Retina (tissue), 1 donor: ENCODE measurements at regions not wholly inside any gene's neighbourhood (a gene's known extent, or its start where the extent isn't known, plus 50 kb on each side); places are given as distances from the start of the nearest gene placed in this dataset.
"Not testable (repeated sequence)": the region's sequence is repeated elsewhere in the genome, so short reads cannot be mapped to it uniquely, and the experiment has no call there.

Experiments
- DNase-seq: peaks from one replicate; pipeline ENCODE4 v3.0.0-alpha.2; 2016

DNA sequence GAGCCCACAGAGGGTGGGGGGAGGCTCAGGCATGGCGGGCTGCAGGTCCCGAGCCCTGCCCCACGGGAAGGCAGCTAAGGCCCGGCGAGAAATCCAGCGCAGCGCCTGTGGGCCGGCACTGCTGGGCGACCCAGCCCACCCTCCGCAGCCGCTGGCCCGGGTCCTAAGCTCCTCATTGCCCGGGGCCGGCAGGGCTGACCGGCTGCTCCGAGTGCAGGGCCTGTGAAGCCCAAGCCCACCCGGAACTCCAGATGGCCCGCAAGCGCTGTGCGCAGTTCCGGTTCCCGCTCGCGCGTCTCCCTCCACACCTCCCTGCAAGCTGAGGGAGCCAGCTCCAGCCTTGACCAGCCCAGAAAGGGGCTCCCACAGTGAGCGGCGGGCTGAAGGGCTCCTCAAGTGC lies 129.8 kb upstream of the CADM1 start:
- DNase-seq, result not testable (repeated sequence)

DNA sequence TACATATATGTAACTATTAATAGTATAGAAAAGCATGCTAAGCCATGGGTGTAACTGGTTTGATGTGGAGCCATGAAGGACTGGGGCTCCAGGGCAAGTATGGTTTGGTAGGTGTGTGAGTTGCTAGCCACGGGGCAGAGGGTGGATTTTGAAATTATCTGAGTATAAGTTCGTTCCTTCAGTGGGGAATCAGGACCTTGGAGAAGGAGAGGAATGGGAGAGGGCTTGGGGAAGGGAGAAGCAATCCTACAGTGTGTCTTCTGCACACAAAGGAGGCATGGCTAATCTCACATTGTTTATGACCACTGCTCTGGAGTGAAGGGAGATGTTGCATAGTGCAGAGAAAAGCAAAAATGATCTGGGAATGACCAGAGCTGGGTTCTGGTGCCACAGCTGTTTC lies 127.8 kb upstream of the CADM1 start:
- DNase-seq, result no peak

DNA sequence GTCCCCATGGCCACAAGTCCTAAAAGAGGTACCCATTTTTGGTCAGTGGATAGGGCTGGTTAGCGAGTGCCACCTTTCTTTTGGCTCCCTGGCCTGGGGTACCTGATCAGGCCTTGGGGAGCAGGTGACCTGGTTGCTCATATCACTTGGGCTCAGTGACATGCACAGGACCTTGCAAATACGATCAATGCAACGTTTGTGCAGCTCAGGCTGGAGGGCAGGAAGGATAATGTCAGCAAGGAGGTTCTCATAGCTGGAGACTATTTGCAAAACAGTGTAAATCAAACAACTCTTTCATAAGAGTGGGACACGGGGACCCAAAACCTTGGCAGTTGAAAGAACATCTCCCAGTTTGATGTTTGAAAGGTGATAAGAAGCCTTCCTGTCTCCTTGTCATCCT lies 127.4 kb upstream of the CADM1 start:
- DNase-seq, result no peak

DNA sequence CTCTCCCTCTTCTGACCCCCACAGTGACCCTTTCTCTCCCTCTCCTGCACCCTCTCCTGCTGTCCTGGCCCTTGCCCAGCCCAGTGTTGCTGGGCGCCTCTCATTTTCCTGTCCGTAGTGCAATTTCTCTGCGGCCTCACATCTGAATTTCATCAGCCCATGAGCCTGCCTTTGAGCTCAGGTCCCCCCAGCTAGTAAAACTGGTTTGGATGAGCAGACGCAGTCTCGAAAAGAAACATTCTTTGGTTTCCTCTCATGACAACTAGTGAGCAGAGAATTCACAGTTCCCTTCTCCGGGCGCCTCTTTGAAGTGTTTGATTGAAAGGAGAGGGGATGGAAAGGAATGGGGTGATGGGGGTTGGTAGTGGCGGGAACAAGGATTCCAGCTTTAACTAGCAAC lies 126.0 kb upstream of the CADM1 start:
- DNase-seq, result peak; percentile 36

DNA sequence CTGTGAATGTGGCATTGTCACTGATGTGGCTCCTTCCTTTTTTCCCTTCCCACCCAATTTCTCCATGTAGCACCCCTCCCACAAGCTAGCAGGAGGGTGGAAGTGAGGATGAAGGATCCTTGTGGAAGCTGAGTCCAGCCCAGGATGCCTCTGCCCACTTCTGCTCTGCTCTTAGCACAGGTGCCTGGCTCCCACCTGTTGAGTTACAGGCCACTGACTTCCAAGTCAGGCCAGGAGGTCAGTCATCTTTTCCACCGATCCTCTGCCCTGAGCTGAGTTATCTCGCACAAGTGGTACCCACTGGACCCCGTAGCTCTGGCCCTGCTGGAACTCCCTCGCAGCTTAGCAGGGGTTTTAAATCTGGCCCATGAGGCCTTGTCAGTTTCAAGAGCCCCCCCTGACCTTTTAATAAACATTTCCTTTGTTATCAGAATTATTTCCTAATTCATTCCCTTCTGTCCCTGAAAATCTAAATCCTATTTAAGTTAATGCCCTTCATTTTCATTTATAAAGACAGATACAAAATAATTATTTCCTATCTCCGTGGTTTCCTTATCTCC lies 125.3 kb upstream of the CADM1 start:
- DNase-seq, result no peak

DNA sequence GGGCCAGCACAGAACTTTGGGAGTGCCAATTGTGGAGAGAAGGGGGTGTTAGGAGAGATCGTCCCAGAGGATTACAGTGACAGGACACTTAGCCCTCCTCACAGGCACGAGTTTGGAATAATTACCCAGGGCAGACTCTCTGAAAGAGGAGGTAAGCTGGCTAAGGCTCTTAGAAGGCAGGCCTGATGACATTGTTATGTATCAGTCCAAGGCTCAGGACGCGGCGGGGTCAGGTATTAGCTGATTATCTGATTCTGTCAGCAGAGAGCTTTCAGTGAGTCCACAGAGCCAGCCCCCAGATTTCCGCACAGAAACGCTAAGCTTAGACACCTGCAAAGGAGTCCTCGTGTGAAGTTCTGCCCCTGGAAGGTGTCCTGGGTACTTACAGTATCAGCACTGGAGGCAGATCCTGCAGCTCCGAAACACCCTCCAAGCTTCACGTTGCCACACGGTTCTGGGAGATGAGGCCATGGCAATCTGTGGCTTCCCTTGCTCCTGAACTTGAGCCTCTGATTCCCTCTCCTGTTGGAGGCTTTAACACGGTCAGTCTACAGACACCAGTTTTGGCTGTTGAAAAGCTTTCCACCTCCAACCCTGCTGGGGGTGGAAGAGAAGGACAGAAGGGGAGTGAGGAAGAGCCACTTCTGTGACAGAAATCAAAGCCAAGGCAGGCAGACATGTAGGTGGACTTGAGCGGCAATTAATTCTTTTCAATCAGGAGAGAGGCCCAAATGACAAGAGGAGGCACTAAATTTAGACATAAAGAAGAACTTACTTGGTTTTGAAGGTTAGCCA lies 123.6 kb upstream of the CADM1 start:
- DNase-seq, result no peak

DNA sequence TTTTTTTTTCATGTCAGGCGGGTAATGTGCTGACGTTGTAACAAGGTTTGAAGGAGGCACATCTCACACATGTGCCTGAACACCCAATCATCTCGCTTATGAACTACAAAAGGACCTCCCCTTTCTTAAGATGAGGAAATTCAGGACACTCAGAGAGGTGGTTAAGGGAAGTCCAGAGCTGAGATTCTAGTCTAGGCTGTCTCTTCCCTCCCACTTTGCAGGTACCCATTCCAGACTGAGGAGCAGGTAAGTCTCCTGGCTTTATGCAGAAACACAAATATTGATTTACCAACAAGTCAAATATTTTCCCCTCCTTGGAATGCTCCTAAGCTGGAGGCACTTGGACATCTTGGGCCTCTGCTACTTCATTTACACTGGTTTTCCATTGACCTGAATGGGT lies 122.9 kb upstream of the CADM1 start:
- no peak for DNase-seq

DNA sequence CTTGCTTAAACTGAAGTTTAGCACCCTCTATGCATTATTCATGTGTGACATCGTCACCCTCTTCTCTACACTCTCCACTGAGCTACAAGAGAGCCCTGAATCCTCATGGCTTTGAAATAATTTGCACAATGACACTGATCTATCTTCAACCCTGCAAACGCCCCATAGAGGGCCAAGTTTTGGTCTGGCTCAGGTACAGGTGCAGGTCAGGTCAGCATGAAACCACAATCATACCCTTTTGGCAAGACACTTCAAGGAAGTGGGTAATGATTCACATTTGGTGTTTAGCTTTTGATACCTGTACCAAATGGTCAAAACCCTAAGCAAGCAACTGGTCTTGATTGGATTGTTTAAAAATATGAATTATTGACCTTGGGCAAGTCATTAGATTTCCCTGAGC lies 122.2 kb upstream of the CADM1 start:
- no peak for DNase-seq

DNA sequence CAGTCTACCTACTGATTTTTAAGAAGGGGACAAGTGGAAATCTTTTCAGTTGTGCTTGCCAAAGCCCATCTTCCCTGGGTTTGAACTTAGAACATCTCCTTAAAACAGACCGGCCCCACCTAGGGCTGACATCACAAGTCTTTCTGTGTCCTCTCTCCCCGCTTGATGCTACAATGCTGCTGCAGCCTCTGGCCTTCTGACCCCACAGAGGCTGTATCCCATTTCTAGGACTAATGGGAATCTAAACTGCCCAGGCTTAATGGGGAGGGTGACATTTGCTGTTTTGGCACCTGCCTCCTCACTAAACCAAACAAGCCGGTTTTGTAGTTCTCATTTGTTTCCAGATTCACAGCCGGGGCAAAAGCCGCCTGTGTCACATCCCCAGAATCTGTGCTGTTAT lies 121.3 kb upstream of the CADM1 start:
- peak; percentile 35 for DNase-seq

DNA sequence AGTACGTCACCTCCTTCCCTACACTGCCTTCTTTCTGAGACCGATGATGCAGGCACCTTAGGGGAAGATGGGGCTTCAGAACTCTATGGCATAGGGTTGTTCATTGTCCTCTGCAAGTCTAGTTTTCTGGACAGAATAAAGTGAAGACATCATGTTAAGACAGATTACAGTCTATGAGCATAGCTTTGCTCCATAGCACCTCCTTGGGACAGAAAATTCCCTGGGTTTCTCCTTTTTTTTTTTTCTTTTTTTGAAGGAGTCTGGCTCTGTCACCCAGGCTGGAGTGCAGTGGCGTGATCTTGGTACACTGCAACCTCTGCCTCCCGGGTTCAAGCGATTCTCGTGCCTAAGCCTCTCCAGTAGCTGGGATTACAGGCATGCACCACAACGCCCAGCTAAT lies 119.8 kb upstream of the CADM1 start:
- DNase-seq, result no peak

DNA sequence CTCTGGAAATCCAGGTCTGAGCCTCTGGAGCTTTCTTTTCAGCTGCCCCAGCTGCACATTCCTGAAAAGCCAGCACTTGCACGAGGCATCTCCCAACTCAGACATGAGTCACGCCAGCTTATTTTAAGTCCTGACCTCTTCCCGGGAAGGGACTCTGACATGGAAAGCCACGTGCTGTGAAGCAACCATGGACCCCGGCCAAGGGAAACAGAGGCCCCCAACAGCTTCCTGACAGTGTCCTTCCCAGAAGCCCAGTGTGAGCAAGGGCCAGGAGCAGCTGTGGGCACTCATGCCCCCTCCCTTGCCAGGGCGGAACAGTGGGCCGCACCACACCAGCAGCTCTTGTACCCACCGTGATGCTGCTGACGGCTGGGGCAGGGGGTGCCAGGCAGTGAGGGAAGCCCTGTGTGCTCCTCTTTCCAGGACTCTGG lies 118.8 kb upstream of the CADM1 start:
- peak; percentile 49 for DNase-seq

DNA sequence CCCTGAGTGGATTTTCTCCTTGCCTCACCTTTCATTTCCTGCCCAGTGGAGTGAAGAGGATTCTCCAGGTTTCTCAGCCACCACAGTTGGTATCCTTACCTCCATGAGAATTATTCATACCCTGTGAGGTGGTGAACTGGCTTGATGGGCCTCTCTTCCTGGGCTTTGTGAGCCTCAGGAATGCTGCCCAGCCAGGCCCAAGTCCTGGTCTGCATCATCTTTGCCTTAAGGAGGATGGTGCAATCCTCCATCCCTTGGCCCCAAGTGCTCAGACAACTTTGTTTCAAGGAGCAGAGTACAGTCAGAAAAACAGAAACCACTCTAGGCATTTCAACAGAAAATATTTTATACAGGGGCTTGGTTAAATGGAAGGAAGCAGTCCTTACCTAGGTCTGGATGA lies 114.2 kb upstream of the CADM1 start:
- DNase-seq, result no peak

DNA sequence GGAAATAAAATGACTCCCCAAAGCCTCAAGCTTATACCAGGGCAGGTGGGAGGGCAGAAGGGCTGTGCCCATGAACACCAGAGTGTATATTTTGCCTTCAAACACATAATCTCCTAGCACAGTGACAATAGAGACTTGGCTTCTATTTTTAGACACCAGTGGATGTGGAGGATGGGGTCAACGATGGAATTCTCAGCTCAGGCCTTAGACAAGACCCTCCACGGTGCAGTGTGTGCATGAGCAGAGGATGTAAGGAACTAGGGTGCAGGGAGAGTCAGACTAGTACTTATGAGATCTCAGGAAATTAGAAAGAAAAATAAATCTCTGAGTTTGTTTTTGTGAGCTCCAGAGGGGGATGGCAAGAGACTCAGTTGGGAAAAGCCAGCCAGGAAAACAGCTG lies 113.6 kb upstream of the CADM1 start:
- no peak for DNase-seq

DNA sequence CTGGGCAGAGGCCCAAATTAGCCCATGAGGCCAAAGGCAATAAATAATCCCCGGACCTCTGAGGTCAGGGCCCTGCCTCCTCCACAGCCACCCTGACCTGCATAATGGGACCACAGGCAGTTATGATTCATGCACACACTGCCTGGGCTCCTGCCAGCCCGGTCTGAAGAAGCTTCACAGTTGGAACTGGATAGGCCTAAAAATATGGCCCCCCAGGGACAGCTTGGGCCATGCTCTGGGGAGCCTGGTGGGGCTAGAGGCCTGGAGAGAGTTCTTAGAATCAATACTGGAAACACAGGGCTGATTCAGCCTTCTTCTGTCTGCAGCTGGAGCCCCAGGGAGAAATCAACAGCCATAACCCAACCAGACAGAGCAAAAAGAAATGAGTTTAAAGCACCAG lies 112.8 kb upstream of the CADM1 start:
- DNase-seq, result no peak

DNA sequence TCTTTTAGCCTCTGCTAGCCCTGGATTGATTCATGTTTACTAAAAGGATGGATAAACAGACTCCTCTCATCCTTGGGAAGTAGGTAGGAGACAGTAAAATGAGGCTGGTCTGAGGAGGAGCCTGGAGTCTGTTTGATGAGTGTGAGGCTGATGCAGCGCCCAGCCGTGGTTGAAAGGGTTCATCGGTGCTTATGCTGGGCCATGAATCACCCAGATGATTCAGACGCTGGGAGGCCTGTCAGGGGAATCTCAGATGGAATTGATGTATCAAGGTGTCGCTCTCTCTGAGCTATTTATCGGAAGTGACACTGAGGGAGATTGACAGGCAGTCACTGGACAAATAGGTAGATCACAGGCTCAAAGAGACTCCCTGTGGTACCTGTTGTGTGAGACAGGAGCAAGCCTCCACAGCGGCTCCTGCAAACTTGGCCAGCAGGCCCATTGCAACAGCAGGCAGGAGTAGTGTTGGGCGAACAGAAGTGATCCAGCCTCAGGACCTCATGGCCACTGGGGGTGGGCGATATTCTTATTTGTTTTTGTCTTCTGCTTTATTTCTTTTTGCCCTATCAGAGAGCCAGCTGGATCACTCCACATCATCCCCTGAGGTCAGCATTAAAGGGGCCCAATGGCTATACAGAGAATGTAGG lies 109.9 kb upstream of the CADM1 start:
- DNase-seq, result no peak

DNA sequence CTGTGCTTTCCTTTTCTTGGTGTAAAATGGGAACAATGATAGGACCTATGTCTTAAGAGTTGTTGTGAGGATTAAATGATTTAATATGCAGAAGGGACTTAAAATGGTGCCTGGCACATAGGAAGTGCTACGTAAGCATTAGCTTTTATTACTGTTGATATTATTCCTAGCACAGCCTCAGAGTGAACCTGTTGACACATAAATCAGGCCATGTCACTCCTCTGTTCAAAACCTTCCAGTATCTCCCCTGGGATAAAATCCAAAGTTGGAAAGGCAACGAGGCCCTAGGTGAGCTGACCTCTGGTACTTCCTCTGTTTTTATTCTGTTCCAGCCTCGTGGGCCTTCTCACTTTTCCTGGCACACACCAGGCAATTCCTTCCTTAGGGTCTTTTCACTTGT lies 108.8 kb upstream of the CADM1 start:
- no peak for DNase-seq

DNA sequence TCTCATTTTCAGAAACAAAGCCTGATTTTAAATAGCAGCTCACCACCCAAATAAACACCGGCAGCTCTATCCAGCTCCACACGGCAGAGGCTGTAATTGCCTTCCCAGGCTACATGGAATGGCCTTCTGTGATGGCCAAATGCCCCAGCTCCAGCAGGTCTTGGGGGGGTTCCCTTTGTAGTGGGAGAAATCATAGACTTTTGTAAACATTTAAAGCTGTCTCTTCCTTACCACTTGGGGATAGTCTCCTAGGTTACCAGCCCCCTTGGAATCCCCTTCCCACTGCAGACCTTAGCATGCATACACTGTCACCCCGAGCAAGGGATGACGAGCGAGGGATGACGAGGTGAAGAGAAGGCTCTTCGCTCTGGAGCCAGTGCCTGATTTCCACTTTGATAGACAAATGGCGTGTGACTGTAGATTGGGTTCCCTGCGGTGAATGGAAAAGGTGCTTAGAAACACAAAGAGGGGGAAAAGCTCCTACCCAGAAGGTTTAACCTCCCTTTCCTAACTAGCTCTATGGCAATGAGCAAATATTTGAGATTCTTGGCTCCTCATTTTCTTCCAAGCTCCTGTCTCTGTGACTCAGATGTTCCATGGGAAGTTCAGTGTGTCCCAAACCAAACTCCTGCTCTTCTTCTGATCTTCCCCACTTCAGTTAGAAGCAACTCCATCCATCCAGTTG lies 108.0 kb upstream of the CADM1 start:
- no peak for DNase-seq

DNA sequence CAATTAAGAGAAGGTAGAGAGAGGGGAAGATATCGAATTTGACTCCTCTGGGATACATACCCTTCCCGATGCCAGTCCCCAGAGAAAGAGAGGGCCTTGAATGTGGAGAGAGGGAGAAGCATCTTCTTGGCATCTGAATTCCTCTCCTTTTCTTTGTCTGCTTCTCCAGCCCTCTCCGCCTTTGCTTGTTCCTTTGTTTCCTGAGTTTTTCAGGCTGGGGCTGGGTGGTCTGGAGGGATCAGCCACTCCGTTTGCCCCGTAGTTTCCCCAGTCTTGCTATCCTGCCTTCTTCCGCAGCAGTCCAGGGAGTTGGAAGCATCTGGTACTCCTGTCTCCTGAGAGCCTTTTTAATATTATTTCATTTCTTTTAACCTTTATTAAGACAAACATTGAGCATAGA lies 107.1 kb upstream of the CADM1 start:
- DNase-seq, result no peak

DNA sequence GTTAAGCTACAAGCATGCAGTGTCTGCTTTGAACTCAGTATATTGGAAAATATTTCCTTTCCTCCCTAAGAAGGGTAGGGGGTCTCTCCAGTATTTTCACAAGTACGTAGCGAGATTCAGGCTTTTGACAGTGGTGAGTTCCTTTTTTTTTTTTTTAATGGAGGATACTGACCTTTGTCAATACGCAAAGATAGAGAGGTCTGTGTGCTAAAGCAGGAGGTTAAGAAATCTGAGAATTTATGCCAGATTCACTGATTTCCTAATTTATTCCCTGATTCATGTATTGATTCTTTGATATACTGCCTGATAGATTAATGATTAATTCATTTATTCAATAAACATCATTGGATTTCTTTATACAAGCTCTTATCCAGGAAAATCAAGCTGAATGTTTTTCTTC lies 106.7 kb upstream of the CADM1 start:
- no peak for DNase-seq

DNA sequence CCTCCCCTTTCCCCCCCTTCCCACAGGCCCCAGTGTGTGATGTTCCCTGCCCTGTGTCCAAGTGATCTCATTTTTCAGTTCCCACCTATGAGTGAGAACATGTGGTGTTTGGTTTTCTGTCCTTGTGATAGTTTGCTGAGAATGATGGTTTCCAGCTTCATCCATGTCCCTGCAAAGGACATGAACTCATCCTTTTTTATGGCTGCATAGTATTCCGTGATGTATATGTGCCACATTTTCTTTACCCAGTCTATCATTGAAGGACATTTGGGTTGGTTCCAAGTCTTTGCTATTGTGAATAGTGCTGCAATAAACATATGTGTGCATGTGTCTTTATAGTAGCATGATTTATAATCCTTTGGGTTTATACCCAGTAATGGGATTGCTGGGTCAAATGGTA lies 106.0 kb upstream of the CADM1 start:
- not testable (repeated sequence) for DNase-seq

DNA sequence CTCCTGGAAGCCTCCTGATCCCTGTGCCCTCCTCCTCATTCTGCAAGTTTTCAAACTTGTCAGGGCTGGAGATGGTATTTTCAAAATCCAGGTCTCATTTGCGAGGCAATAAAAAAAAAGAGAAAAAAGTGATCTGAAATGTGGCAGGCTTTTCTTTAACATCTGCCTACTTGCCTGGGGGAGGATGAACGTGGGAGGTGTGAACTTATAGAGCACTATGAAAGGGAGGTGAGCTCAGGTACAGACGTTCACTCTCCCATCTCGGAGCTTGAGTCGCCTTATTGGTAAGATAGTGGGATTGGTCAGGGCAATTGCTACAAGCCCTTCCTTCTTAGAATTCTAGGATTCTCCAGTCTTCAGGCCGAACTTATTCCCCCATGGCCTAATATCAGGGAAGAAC lies 104.8 kb upstream of the CADM1 start:
- DNase-seq, result no peak

DNA sequence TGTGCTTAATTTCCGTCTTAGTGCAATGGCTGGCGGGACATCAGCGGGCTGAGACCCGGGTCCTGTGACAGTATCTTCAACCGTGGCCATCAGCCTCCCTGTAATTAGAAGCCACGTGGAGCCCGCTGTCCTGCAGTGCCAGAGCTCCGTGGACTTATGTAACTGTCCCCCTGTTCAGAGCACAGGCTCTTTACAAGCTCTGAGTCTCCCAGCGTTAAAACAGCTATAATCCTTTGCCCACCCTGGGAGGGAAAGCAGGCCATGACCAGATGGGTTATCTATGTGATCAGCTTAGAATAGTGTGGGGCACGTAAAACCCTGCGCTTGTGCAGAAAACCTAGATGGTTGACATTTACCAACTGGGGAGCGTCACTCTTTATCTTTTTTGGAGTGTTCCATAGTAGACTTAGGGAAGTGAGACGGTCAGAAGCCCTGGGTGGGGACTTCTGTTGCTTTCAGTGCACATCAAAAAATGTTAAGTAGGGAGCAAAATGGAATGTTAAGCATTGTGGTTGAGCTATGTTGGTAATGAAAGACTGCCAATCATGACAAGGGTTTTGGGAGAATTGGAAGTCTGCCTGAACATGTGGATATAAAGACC lies 103.5 kb upstream of the CADM1 start:
- no peak for DNase-seq

DNA sequence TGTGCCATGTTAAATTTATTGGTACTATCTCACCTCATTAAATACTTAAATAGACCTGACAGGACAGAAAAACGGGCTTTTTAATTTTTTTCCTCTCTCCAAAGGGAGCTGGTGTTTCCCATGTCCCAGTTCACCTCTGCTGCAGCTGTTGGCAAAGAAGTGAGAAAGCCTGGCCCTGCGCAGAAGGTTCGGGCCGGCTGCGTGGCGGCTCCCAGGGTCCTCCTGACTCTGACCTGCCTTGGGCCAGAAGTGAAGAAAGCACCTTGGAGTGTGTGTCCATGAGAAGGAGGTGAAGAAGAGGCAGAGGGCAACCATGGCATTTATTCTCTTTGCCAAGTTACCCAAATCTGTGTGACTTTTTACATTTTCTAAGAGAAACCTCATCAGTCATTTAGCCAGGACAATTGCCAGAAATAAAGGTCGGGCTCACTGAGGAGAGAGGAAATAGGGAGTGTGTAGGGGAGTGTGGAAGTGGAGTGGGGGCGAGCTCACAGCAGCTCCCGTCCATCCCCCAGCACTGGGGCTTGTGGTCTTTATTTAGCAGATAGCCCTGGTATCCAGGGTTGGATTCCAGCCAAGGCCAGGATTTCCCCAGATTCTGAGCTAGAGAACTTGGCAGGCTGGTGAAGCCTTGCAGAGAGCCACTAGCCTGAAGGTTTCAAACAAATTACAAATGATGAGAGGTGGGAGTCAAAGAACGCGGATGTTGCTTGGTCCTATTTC lies 102.4 kb upstream of the CADM1 start:
- DNase-seq, result no peak
